ENCODE measurements at regions not wholly inside any gene's neighbourhood (a gene's known extent, or its start where the extent isn't known, plus 50 kb on each side); places are given as distances from the start of the nearest gene placed in this dataset.

Small RNAs in the stretch of these regions (small RNA-seq; reads per million reads assigned to genes)
- gene RF00019, result 0 reads per million in 2 experiments
